Keratinocyte (primary cell): ENCODE measurements at regions not wholly inside any gene's neighbourhood (a gene's known extent, or its start where the extent isn't known, plus 50 kb on each side); places are given as distances from the start of the nearest gene placed in this dataset.

ENCODE experiments used
- EZH2 ChIP-seq: IDR thresholded peaks from one replicate; pipeline ENCODE4 v1.6.1; 2012; ENCODE audit warnings: inconsistent platforms, mild to moderate bottlenecking, low read length, moderate library complexity
- TF ChIP-seq, protein P1 (sequence below), 3 experiments: IDR thresholded peaks in 1 of 3; conservative IDR thresholded peaks in 1 of 3; optimal IDR thresholded peaks in 1 of 3; 2 replicates in 2 of 3; 3 replicates in 1 of 3; pipeline versions ENCODE3 to v1.5.1; 2011; ENCODE audit warnings: low read length in 3 of 3, mild to moderate bottlenecking in 3 of 3, moderate library complexity in 2 of 3, control low read depth in 1 of 3, inconsistent platforms in 1 of 3; ENCODE audit not compliant: insufficient read depth in 2 of 3; ENCODE audit errors: extremely low read depth in 1 of 3

GRCh38 chr11:69572861-69573260 lies 68.1 kb upstream of the CCND1 start:
- TF ChIP-seq, protein P1, sequence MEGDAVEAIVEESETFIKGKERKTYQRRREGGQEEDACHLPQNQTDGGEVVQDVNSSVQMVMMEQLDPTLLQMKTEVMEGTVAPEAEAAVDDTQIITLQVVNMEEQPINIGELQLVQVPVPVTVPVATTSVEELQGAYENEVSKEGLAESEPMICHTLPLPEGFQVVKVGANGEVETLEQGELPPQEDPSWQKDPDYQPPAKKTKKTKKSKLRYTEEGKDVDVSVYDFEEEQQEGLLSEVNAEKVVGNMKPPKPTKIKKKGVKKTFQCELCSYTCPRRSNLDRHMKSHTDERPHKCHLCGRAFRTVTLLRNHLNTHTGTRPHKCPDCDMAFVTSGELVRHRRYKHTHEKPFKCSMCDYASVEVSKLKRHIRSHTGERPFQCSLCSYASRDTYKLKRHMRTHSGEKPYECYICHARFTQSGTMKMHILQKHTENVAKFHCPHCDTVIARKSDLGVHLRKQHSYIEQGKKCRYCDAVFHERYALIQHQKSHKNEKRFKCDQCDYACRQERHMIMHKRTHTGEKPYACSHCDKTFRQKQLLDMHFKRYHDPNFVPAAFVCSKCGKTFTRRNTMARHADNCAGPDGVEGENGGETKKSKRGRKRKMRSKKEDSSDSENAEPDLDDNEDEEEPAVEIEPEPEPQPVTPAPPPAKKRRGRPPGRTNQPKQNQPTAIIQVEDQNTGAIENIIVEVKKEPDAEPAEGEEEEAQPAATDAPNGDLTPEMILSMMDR (optimal IDR thresholded peaks at IDR 0.05 in 1 of 3, IDR thresholded peaks at IDR 0.05 in 1 of 3, conservative IDR thresholded peaks at IDR 0.05 in 1 of 3; ENCODE audit: extremely low read depth in 1 of 3, insufficient read depth in 2 of 3, low read length in 3 of 3): no peak
- no peak for TF ChIP-seq EZH2
